ENCODE measurements at regions not wholly inside any gene's neighbourhood (a gene's known extent, or its start where the extent isn't known, plus 50 kb on each side); places are given as distances from the start of the nearest gene placed in this dataset.

DNA sequence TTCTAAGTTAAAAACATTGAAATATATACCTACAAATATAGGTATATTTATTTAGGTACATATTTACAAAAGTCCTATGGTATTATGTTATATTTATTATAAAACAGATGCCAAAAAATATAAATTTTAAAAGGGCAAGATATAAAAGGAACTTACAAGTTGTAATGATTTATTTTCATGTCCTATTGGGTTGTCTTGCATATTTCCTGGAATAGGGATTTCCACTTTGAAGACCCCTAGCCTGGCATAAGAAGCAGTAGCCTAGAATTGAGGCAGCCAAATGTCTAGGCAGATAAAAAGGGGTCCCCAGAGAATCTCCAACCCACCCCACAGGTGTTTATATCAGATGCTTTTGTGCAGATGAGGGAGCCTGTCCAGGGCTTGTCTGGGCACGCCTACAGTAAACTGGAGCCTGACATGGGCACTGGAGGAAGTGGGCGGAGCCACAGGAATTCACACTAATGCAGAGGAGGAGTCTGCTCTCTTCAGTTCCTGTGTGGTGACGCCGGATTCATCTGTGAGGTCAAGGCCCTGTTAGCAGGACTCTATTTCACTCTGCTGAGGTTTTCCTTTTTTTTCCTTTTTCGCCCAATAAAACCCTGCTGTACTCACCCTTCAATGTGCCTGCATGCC is 1088.9 kb upstream of the PIK3C3 start:
- TF ChIP-seq FOXM1 (IDR thresholded peaks at IDR 0.05; ENCODE audit: borderline replicate concordance): no peak
- no peak for TF ChIP-seq FOXK2 (IDR thresholded peaks at IDR 0.05)
- no peak for TF ChIP-seq ARNT (IDR thresholded peaks at IDR 0.05)
- no peak for TF ChIP-seq FOXA1 (IDR thresholded peaks at IDR 0.05)
- TF ChIP-seq SUZ12 (IDR thresholded peaks at IDR 0.05): no peak
- no peak for TF ChIP-seq SP1 (IDR thresholded peaks at IDR 0.05)
- TF ChIP-seq ZNF384 (IDR thresholded peaks at IDR 0.05): no peak
- no peak for TF ChIP-seq NFRKB (IDR thresholded peaks at IDR 0.05)

Measured in HEK293T (cell line).